ENCODE measurements at regions not wholly inside any gene's neighbourhood (a gene's known extent, or its start where the extent isn't known, plus 50 kb on each side); places are given as distances from the start of the nearest gene placed in this dataset.

GRCh38 chr3:193774916-193775285 lies 181.9 kb downstream of the OPA1 start:
- Histone ChIP-seq H2BK15ac (ENCODE audit: low read depth, low read length) (no peak overlapping the region), H2BK5ac (ENCODE audit: insufficient read length, low read length) (no peak overlapping the region), H3K23ac (ENCODE audit: insufficient read length, low read depth, low read length) (no peak overlapping the region), H3K56ac (ENCODE audit: insufficient read length, low read depth, low read length) (no peak overlapping the region), H3K18ac (ENCODE audit: insufficient read length, low read depth, low read length) (no peak overlapping the region), H2AK5ac (ENCODE audit: insufficient read length, low read length) (no peak overlapping the region), H4K5ac (ENCODE audit: insufficient read length, low read depth, low read length) (no peak overlapping the region), H3K4me1 (ENCODE audit: insufficient read depth, low read length) (peaks cover 4% of the 10 kb centered on the region; the same call in 1 of the 2 replicates), H2BK12ac (ENCODE audit: insufficient read length, low read depth, low read length) (no peak overlapping the region), H3K4me2 (ENCODE audit: insufficient read depth, insufficient read length, low read length) (no peak overlapping the region), H2AFZ (ENCODE audit: low read length) (no peak overlapping the region), H4K20me1 (ENCODE audit: control insufficient read depth, insufficient read depth, insufficient read length) (no peaks in the 10 kb centered on the region), H3K27me3 (ENCODE audit: insufficient read depth, low read length) (peaks cover 4% of the 10 kb centered on the region; the same call in 1 of the 2 replicates), H2BK20ac (ENCODE audit: low read depth, low read length, poor library complexity, severe bottlenecking) (no peak overlapping the region), H3T11ph (ENCODE audit: low read length) (no peak overlapping the region), H3K79me2 (ENCODE audit: insufficient read depth, low read length) (no peaks in the 10 kb centered on the region), H3K14ac (ENCODE audit: insufficient read depth, low read length) (no peak overlapping the region), H3K9me3 (ENCODE audit: control insufficient read depth, low read depth, low read length) (no peaks in the 10 kb centered on the region), H3K23me2 (ENCODE audit: insufficient read length, low read depth, low read length, poor library complexity, severe bottlenecking) (no peaks in the 10 kb centered on the region), H3K79me1 (ENCODE audit: insufficient read depth, low read depth, low read length, poor library complexity, severe bottlenecking) (no peaks in the 10 kb centered on the region), H3K27ac (ENCODE audit: insufficient read length, low read depth, low read length) (no peak overlapping the region), H3K4ac (ENCODE audit: low read depth, low read length) (no peak overlapping the region), H4K91ac (ENCODE audit: insufficient read length, low read depth, low read length) (no peak overlapping the region), H2BK120ac (ENCODE audit: low read depth, low read length, poor library complexity, severe bottlenecking) (no peak overlapping the region), H4K8ac (replicated peaks; ENCODE audit: insufficient read length, low read depth, low read length) (no peak overlapping the region), H3K9ac (ENCODE audit: extremely low read depth, insufficient read length, low read length) (no peak overlapping the region)
- TF ChIP-seq, protein P1, sequence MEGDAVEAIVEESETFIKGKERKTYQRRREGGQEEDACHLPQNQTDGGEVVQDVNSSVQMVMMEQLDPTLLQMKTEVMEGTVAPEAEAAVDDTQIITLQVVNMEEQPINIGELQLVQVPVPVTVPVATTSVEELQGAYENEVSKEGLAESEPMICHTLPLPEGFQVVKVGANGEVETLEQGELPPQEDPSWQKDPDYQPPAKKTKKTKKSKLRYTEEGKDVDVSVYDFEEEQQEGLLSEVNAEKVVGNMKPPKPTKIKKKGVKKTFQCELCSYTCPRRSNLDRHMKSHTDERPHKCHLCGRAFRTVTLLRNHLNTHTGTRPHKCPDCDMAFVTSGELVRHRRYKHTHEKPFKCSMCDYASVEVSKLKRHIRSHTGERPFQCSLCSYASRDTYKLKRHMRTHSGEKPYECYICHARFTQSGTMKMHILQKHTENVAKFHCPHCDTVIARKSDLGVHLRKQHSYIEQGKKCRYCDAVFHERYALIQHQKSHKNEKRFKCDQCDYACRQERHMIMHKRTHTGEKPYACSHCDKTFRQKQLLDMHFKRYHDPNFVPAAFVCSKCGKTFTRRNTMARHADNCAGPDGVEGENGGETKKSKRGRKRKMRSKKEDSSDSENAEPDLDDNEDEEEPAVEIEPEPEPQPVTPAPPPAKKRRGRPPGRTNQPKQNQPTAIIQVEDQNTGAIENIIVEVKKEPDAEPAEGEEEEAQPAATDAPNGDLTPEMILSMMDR (conservative IDR thresholded peaks at IDR 0.05) = no peak
- H3K27ac Mint-ChIP-seq = peak overlapping the region in 1 of 3 experiments; percentile 46; a peak in 1 of 7 replicates
- peaks cover 38 to 66% of the 10 kb centered on the region in 2 experiments for H3K4me1 Mint-ChIP-seq
- peaks cover 57% of the 10 kb centered on the region for H3K27me3 Mint-ChIP-seq (ENCODE audit: low read depth)
- H3K9me3 Mint-ChIP-seq = peaks cover 0 to 2% of the 10 kb centered on the region in 2 experiments; a peak in 1 of 5 replicates
- WGBS (ENCODE audit: extremely low coverage, insufficient read length, low lambda C conversion rate) = no CpG with 5 or more reads among the region's 6 CpGs
- DNase-seq = no peak
- H3K4me3 Mint-ChIP-seq = peak overlapping the region in 1 of 2 experiments; percentile 13; a peak in 2 of 5 replicates
- no peaks in the 10 kb centered on the region for H3K36me3 Mint-ChIP-seq (ENCODE audit: insufficient read depth in 1 of 3, low read depth in 3 of 3)

Data from H9 (cell line).